HL-60 (cell line): ENCODE measurements at regions not wholly inside any gene's neighbourhood (a gene's known extent, or its start where the extent isn't known, plus 50 kb on each side); places are given as distances from the start of the nearest gene placed in this dataset.

Source experiments
- DNase-seq, 2 experiments: peaks; one replicate each; pipeline ENCODE4 v3.0.0-alpha.2; 2010 to 2020; ENCODE audit warnings: low read depth in 1 of 2, low spot score in 1 of 2
- H3K27ac ChIP-seq: fragments of 250-450 bp; sonication (Bioruptor Pico); replicated peaks from 2 replicates; pipeline ENCODE4 v1.5.1; 2020; ENCODE audit warnings: mild to moderate bottlenecking, moderate library complexity
- H3K27me3 ChIP-seq: fragments of 250-450 bp; sonication (Bioruptor Pico); 2 replicates; pipeline ENCODE4 v1.5.1; 2021; ENCODE audit warnings: mild to moderate bottlenecking, moderate library complexity; ENCODE audit not compliant: insufficient read depth, poor library complexity, severe bottlenecking
- H3K4me3 ChIP-seq: replicated peaks from 2 replicates; pipeline ENCODE4 v1.5.1; 2011; ENCODE audit warnings: mild to moderate bottlenecking, control low read depth, low read length; ENCODE audit not compliant: insufficient read depth
- CTCF ChIP-seq: IDR thresholded peaks from one replicate; pipeline ENCODE4 v1.5.1; 2011; ENCODE audit warnings: low read length, control low read depth, inconsistent platforms; ENCODE audit not compliant: insufficient read depth
- GABPA ChIP-seq: IDR thresholded peaks from 2 replicates; pipeline ENCODE4 v1.6.1; 2012; ENCODE audit warnings: low read depth
- POLR2AphosphoS5 ChIP-seq: IDR thresholded peaks from 2 replicates; pipeline ENCODE4 v1.6.1; 2012; ENCODE audit warnings: low read depth
- SPI1 ChIP-seq: IDR thresholded peaks from 2 replicates; pipeline ENCODE4 v1.6.1; 2012; ENCODE audit warnings: low read depth, mild to moderate bottlenecking, borderline replicate concordance
- TF ChIP-seq, protein P1 (sequence below): IDR thresholded peaks from 2 replicates; pipeline ENCODE4 v1.6.1; 2012; ENCODE audit warnings: low read depth; ENCODE audit not compliant: insufficient replicate concordance

GRCh38 chr2:136057802-136058140 lies 60.2 kb downstream of the CXCR4 start:
- Histone ChIP-seq H3K4me3 (no peak overlapping the region), H3K27ac (no peak overlapping the region; the same call in 1 of the 2 replicates), H3K27me3 (no peaks in the 10 kb centered on the region)
- TF ChIP-seq, protein P1, sequence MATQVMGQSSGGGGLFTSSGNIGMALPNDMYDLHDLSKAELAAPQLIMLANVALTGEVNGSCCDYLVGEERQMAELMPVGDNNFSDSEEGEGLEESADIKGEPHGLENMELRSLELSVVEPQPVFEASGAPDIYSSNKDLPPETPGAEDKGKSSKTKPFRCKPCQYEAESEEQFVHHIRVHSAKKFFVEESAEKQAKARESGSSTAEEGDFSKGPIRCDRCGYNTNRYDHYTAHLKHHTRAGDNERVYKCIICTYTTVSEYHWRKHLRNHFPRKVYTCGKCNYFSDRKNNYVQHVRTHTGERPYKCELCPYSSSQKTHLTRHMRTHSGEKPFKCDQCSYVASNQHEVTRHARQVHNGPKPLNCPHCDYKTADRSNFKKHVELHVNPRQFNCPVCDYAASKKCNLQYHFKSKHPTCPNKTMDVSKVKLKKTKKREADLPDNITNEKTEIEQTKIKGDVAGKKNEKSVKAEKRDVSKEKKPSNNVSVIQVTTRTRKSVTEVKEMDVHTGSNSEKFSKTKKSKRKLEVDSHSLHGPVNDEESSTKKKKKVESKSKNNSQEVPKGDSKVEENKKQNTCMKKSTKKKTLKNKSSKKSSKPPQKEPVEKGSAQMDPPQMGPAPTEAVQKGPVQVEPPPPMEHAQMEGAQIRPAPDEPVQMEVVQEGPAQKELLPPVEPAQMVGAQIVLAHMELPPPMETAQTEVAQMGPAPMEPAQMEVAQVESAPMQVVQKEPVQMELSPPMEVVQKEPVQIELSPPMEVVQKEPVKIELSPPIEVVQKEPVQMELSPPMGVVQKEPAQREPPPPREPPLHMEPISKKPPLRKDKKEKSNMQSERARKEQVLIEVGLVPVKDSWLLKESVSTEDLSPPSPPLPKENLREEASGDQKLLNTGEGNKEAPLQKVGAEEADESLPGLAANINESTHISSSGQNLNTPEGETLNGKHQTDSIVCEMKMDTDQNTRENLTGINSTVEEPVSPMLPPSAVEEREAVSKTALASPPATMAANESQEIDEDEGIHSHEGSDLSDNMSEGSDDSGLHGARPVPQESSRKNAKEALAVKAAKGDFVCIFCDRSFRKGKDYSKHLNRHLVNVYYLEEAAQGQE: no peak
- peak; percentile 56; the same call in 1 of the 2 replicates for TF ChIP-seq SPI1
- no peak for TF ChIP-seq GABPA
- TF ChIP-seq POLR2AphosphoS5: no peak
- DNase-seq: peak in 1 of 2 experiments; percentile 21

DNA sequence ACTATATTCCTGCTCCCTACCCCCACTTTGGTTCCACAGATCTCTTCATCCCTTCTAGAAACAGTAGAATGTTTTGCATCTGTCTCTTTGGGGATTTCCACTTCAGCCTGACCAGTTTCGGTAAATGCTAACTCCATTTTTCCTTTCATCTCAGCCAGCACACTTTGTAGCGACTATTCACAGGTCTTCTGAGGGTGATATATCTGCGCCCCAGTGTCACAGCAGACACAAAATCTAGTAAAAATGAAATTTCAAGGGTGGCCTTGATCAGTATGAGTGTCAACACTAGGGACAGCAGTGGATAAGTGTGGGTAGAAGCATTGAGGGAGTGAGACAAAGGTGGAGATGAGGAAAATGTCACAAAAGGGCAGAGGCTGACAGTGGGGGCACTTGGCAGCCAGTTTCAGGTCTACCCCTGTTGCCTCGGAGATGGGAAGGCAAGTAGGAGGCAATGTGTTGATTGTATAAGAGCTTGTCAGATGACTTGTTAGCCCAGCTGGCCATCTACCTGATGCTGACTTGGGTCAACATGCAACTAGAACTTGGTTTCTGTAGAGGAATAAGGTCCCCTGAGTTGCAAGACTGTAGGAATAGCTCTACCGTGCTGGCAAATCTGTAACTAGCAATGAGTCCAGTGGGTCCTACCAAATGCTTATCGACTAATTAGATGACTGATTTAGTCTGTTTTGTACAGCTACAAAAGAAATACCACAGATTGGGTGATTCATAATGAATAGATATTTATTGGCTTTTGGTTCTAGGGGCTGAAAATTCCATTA lies 60.7 kb downstream of the CXCR4 start:
- H3K4me3 ChIP-seq: no peak overlapping the region
- H3K27me3 ChIP-seq: no peaks in the 10 kb centered on the region
- DNase-seq: no peak
- no peak overlapping the region for H3K27ac ChIP-seq
- TF ChIP-seq CTCF (no peak), SPI1 (no peak), GABPA (no peak), POLR2AphosphoS5 (no peak)
- TF ChIP-seq, protein P1: no peak

DNA sequence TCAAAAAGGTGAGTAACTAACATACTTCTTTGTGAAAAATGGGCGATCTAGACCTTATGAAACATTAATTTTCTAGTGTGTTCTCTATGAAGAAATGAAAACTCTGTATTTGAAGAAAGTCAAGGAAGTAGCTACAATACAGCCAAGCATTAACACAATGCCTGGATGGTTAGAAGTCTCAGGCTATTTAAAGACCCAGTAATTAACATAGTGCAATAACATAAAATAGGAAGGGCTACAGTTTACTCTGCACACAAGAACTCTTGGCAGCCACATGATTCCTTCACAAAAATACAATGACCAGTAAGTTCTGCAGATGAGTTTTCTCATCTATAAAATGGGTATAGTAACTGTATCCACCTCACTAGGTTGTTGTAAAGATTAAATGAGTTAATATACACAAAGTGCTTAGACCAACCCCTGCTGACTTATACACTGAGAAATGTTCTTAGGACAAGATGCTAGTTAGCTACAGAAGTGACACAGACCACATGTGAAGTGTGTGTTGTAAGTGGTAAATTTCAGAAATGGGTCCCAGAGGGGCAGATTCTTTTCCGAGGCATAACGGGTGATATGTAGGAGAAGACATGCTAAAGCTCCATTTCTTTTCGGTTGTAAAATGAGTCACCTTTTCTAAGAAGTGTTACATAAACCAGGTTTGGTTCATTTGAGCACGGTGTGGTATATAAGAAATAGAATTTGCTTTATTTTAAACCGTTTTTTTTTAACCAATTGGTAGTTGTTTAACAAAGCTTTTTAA lies 61.8 kb downstream of the CXCR4 start:
- DNase-seq: no peak
- Histone ChIP-seq H3K4me3 (no peak overlapping the region), H3K27ac (no peak overlapping the region), H3K27me3 (no peaks in the 10 kb centered on the region)
- TF ChIP-seq SPI1 (no peak), CTCF (no peak), GABPA (no peak), POLR2AphosphoS5 (no peak)
- TF ChIP-seq, protein P1: no peak
